HCT116 (cell line): ENCODE measurements at regions not wholly inside any gene's neighbourhood (a gene's known extent, or its start where the extent isn't known, plus 50 kb on each side); places are given as distances from the start of the nearest gene placed in this dataset.
"Not testable (repeated sequence)": the region's sequence is repeated elsewhere in the genome, so short reads cannot be mapped to it uniquely, and the experiment has no call there.

Source experiments
- ATAC-seq: fragments of 200-7000 bp; cut with Tn5 transposase; 2 replicates; pipeline ENCODE4 v1.9.1; 2020; ENCODE audit warnings: mild to moderate bottlenecking, moderate library complexity
- BruUV-seq: library from RNA; stranded (reverse); fragments of 400-500 nt; replicated peaks from 2 replicates; lab custom pipeline; 2021; lab: Mats Ljungman, UMichigan
- CTCF ChIA-PET: fragments of 300-600 bp; sonication (Branson Sonifier 250); formaldehyde crosslinking; loops from one replicate; lab custom pipeline; 2021; ENCODE audit warnings: antibody characterized with exemption; lab: Charles Lee
- POLR2A ChIA-PET: fragments of 300-600, 350-600 bp; sonication (Branson Sonifier 250); formaldehyde crosslinking; loops from one replicate; lab custom pipeline; 2021; ENCODE audit warnings: antibody characterized with exemption; lab: Charles Lee
- RAD21 ChIA-PET, 2 experiments: fragments of 300-600 bp; sonication (Branson Sonifier 250); formaldehyde crosslinking; loops; one replicate each; lab custom pipeline; 2023; ENCODE audit warnings: low total read pairs in 2 of 2; ENCODE audit not compliant: uncharacterized antibody in 2 of 2, unreplicated experiment in 2 of 2, low non-redundant PET in 1 of 2; lab: Charles Lee
- DNase-seq: peaks from one replicate; pipeline ENCODE4 v3.0.0-alpha.2; 2010; ENCODE audit warnings: low read depth, low spot score
- H2AFZ ChIP-seq: fragments of 200-600 bp; shearing (Covaris generic), sonication (generic); 2 replicates; pipeline ENCODE4 v1.6.1; 2017; ENCODE audit warnings: low read depth, mixed run types, mixed read lengths, antibody characterized with exemption, low read length; ENCODE audit not compliant: poor library complexity, severe bottlenecking
- H3K27ac ChIP-seq: 2 replicates; pipeline ENCODE4 v1.5.1; 2012; ENCODE audit warnings: low read depth, low read length
- H3K27me3 ChIP-seq: fragments of 200-600 bp; sonication (generic); 2 replicates; pipeline ENCODE4 v1.6.1; 2016; ENCODE audit warnings: mixed run types, low read length, mixed read lengths; ENCODE audit not compliant: insufficient read depth
- H3K36me3 ChIP-seq, 2 experiments: fragments of 200-500 bp in 1 of 2; fragments of 200-600 bp in 1 of 2; sonication (Bioruptor generic) in 1 of 2; sonication (generic) in 1 of 2; 2 replicates each; pipeline versions ENCODE4 v1.5.1 to v1.6.1; 2014 to 2016; ENCODE audit warnings: low read length in 2 of 2, inconsistent platforms in 1 of 2, mixed read lengths in 1 of 2, mixed run types in 1 of 2; ENCODE audit not compliant: insufficient read depth in 2 of 2, control insufficient read depth in 1 of 2
- H3K4me1 ChIP-seq, 2 experiments: fragments of 200-600 bp in 1 of 2; sonication (generic) in 1 of 2; 2 replicates each; pipeline versions ENCODE4 v1.5.1 to v1.6.1; 2012 to 2017; ENCODE audit warnings: low read length in 2 of 2, inconsistent platforms in 1 of 2, mild to moderate bottlenecking in 1 of 2, mixed read lengths in 1 of 2, mixed run types in 1 of 2, moderate library complexity in 1 of 2; ENCODE audit not compliant: insufficient read depth in 2 of 2, control insufficient read depth in 1 of 2
- H3K4me2 ChIP-seq: fragments of 200-600 bp; sonication (generic); 2 replicates; pipeline ENCODE4 v1.6.1; 2017; ENCODE audit warnings: mixed run types, low read length, mixed read lengths
- H3K4me3 ChIP-seq, 2 experiments: fragments of 200-600 bp in 1 of 2; sonication (generic) in 1 of 2; replicated peaks in 1 of 2; 2 replicates each; pipeline ENCODE4 v1.5.1; 2011 to 2016; ENCODE audit warnings: low read length in 2 of 2, control low read depth in 1 of 2, low read depth in 1 of 2, mild to moderate bottlenecking in 1 of 2, mixed read lengths in 1 of 2, mixed run types in 1 of 2
- H3K79me2 ChIP-seq: fragments of 200-600 bp; sonication (generic); 2 replicates; pipeline ENCODE4 v1.6.1; 2017; ENCODE audit warnings: mild to moderate bottlenecking, mixed run types, low read length, moderate library complexity, mixed read lengths; ENCODE audit not compliant: insufficient read depth
- H3K9ac ChIP-seq: fragments of 200-600 bp; sonication (generic); 2 replicates; pipeline ENCODE4 v1.6.1; 2016; ENCODE audit warnings: low read length, mixed read lengths
- H3K9me2 ChIP-seq: fragments of 200-600 bp; sonication (generic), shearing (Covaris generic); 2 replicates; pipeline ENCODE4 v1.6.1; 2017; ENCODE audit warnings: mixed run types, mild to moderate bottlenecking, moderate library complexity; ENCODE audit not compliant: insufficient read depth
- H3K9me3 ChIP-seq, 2 experiments: fragments of 200-500 bp in 1 of 2; fragments of 200-600 bp in 1 of 2; sonication (Bioruptor generic) in 1 of 2; sonication (generic) in 1 of 2; 2 replicates each; pipeline ENCODE4 v1.6.1; 2014 to 2017; ENCODE audit warnings: low read length in 2 of 2, mixed read lengths in 2 of 2, inconsistent platforms in 1 of 2, low read depth in 1 of 2, mild to moderate bottlenecking in 1 of 2, mixed run types in 1 of 2, moderate library complexity in 1 of 2; ENCODE audit not compliant: control insufficient read depth in 1 of 2, insufficient read depth in 1 of 2
- H4K20me1 ChIP-seq: fragments of 200-600 bp; sonication (generic), shearing (Covaris generic); 2 replicates; pipeline ENCODE4 v1.6.1; 2017; ENCODE audit warnings: mixed run types, mild to moderate bottlenecking, moderate library complexity; ENCODE audit not compliant: insufficient read depth
- CEBPB ChIP-seq: IDR thresholded peaks from 2 replicates; pipeline ENCODE4 v1.6.1; 2012; ENCODE audit warnings: low read depth
- SRF ChIP-seq: IDR thresholded peaks from 2 replicates; pipeline ENCODE4 v1.6.1; 2012; ENCODE audit warnings: low read depth
- TCF7L2 ChIP-seq: IDR thresholded peaks from 2 replicates; pipeline ENCODE4 v1.7.0; 2011; ENCODE audit warnings: borderline replicate concordance, inconsistent platforms; ENCODE audit not compliant: insufficient read depth, insufficient read length; ENCODE audit errors: extremely low read depth
- ZBTB33 ChIP-seq: IDR thresholded peaks from 2 replicates; pipeline ENCODE4 v1.6.1; 2011; ENCODE audit warnings: mild to moderate bottlenecking, low read length, moderate library complexity; ENCODE audit not compliant: insufficient replicate concordance; ENCODE audit errors: extremely low read depth
- ZFX ChIP-seq: fragments of 450-650 bp; IDR thresholded peaks from 2 replicates; pipeline ENCODE4 v1.6.1; 2017
- intact Hi-C: fragments of 100-400 bp; cut with micrococcal nuclease; formaldehyde crosslinking; loops from 2 replicates; pipeline ENCODE4 v1.10.0; 2022

DNA sequence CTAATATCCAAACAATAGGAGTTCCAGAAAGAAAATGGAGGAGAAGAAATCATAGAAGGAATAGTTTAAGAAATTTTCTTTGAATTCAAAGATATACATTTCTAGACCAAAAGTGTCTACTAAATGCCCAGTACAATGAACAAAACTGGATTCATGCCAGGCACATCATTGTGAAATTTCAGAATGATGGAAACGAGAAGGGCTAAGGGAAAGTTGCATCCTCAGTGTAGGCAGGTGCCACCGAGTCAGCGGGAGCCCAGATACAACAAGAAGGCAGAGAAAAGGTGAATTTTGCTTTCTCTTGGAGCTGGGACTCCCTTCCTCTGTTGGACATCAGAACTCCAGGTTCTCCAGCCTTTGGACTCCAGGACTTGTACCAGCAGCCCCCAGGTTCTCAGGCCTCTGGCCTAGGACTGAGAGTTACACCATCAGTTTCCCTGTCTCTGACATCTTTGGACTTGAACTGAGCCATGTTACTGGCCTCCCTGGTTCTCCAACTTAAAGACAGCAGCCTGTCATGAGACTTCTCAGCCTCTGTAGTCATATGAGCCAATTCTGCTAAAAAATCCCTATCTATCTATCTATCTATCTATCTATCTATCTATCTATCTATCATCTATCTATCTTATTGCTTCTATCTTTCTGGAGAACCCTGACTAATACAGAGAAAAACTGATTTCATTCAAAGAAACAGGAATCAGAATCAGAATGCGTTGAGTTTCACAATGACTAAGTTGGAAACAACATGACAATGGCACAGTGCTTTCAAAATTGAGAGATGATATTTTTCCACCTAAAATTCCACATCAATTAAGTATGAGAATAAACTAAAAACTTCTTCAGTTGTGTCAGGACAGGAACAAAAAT is 207.7 kb downstream of the FAM43A start (continued):
- TF ChIP-seq ZFX: no peak

GRCh38 chr3:194894538-194894937 is 208.9 kb downstream of the FAM43A start:
- ChIA-PET POLR2A (no interaction called here), RAD21 (no interaction called here)
- BruUV-seq: no TSS peak
- H3K4me2 ChIP-seq: no peak overlapping the region
- H3K9me2 ChIP-seq: no peaks in the 10 kb centered on the region
- DNase-seq: no peak
- no peaks in the 10 kb centered on the region for H3K36me3 ChIP-seq
- H3K9me3 ChIP-seq: no peaks in the 10 kb centered on the region; a peak in 1 of 4 replicates
- no peaks in the 10 kb centered on the region for H3K4me1 ChIP-seq
- intact Hi-C loops: no loop called here
- H3K27ac ChIP-seq: no peak overlapping the region
- no peaks in the 10 kb centered on the region for H3K27me3 ChIP-seq
- no peak overlapping the region for H3K9ac ChIP-seq
- H3K79me2 ChIP-seq: no peaks in the 10 kb centered on the region
- H4K20me1 ChIP-seq: no peaks in the 10 kb centered on the region
- no peak overlapping the region for H3K4me3 ChIP-seq
- TF ChIP-seq SRF: no peak
- TF ChIP-seq, all 23 proteins: peak for 0
- CTCF ChIA-PET: no interaction called here
- ATAC-seq: no peak
- H2AFZ ChIP-seq: no peak overlapping the region

GRCh38 chr3:194900854-194901522 is 215.3 kb downstream of the FAM43A start:
- ChIA-PET RAD21 (no interaction called here), CTCF (no interaction called here), POLR2A (interaction anchor here (0.6 kb wide), 1 partner anchor 160 kb away, joined by 4 read pairs; no protein-coding TSS in a partner anchor)
- no peaks in the 10 kb centered on the region for H3K4me1 ChIP-seq
- no peak overlapping the region for H3K27ac ChIP-seq
- H3K4me2 ChIP-seq: no peak overlapping the region
- no peaks in the 10 kb centered on the region for H3K27me3 ChIP-seq
- DNase-seq: no peak
- H3K4me3 ChIP-seq: no peak overlapping the region
- no TSS peak for BruUV-seq
- H3K79me2 ChIP-seq: no peaks in the 10 kb centered on the region
- no peaks in the 10 kb centered on the region for H3K9me2 ChIP-seq
- H4K20me1 ChIP-seq: no peaks in the 10 kb centered on the region
- H3K36me3 ChIP-seq: no peaks in the 10 kb centered on the region
- H3K9ac ChIP-seq: no peak overlapping the region
- intact Hi-C loops: no loop called here
- TF ChIP-seq CEBPB: no peak
- no peak for TF ChIP-seq ZBTB33
- no peak for TF ChIP-seq TCF7L2
- peaks cover 0 to 6% of the 10 kb centered on the region in 2 experiments; a peak in 1 of 4 replicates for H3K9me3 ChIP-seq
- no peak overlapping the region for H2AFZ ChIP-seq
- no peak for ATAC-seq

GRCh38 chr3:194903447-194903846 is 217.8 kb downstream of the FAM43A start:
- H3K27ac ChIP-seq, H3K4me1 ChIP-seq, H2AFZ ChIP-seq, ATAC-seq, intact Hi-C loops, DNase-seq, CTCF ChIA-PET, H4K20me1 ChIP-seq, H3K9me3 ChIP-seq, H3K4me3 ChIP-seq, H3K79me2 ChIP-seq, H3K36me3 ChIP-seq, RAD21 ChIA-PET, BruUV-seq, POLR2A ChIA-PET, H3K27me3 ChIP-seq, H3K9ac ChIP-seq, H3K9me2 ChIP-seq, H3K4me2 ChIP-seq: not testable (repeated sequence)
